Ishikawa (cell line): ENCODE measurements at regions not wholly inside any gene's neighbourhood (a gene's known extent, or its start where the extent isn't known, plus 50 kb on each side); places are given as distances from the start of the nearest gene placed in this dataset.

Experiments
- CEBPB ChIP-seq: IDR thresholded peaks from 2 replicates; pipeline ENCODE4 v1.6.1; 2012
- CREB1 ChIP-seq: IDR thresholded peaks from 2 replicates; pipeline ENCODE4 v1.6.1; 2012; ENCODE audit warnings: low read depth
- EGR1 ChIP-seq: IDR thresholded peaks from 2 replicates; pipeline ENCODE4 v1.6.1; 2012
- EP300 ChIP-seq: IDR thresholded peaks from 2 replicates; pipeline ENCODE4 v1.6.1; 2012; ENCODE audit warnings: borderline replicate concordance
- FOXM1 ChIP-seq: IDR thresholded peaks from 2 replicates; pipeline ENCODE4 v1.6.1; 2012; ENCODE audit warnings: low read depth, borderline replicate concordance
- NFIC ChIP-seq: IDR thresholded peaks from 2 replicates; pipeline ENCODE4 v1.6.1; 2012
- RAD21 ChIP-seq: IDR thresholded peaks from 2 replicates; pipeline ENCODE4 v1.6.1; 2012; ENCODE audit warnings: low read depth
- TAF1 ChIP-seq: IDR thresholded peaks from 2 replicates; pipeline ENCODE4 v1.6.1; 2012; ENCODE audit warnings: low read depth, mild to moderate bottlenecking
- TCF12 ChIP-seq: IDR thresholded peaks from 2 replicates; pipeline ENCODE4 v1.6.1; 2012; ENCODE audit warnings: low read depth
- TEAD4 ChIP-seq: IDR thresholded peaks from 2 replicates; pipeline ENCODE4 v1.6.1; 2012
- YY1 ChIP-seq: IDR thresholded peaks from 2 replicates; pipeline ENCODE4 v1.6.1; 2012; ENCODE audit warnings: low read depth
- ZBTB7A ChIP-seq: IDR thresholded peaks from 2 replicates; pipeline ENCODE4 v1.6.1; 2012; ENCODE audit warnings: low read depth
- TF ChIP-seq, protein P1 (sequence below): IDR thresholded peaks from 2 replicates; pipeline ENCODE4 v1.6.1; 2012; ENCODE audit warnings: low read depth, mild to moderate bottlenecking
- TF ChIP-seq, protein P2 (sequence below): IDR thresholded peaks from 2 replicates; pipeline ENCODE4 v1.6.1; 2012
- TF ChIP-seq, protein P3 (sequence below): IDR thresholded peaks from 2 replicates; pipeline ENCODE4 v1.6.1; 2012

DNA sequence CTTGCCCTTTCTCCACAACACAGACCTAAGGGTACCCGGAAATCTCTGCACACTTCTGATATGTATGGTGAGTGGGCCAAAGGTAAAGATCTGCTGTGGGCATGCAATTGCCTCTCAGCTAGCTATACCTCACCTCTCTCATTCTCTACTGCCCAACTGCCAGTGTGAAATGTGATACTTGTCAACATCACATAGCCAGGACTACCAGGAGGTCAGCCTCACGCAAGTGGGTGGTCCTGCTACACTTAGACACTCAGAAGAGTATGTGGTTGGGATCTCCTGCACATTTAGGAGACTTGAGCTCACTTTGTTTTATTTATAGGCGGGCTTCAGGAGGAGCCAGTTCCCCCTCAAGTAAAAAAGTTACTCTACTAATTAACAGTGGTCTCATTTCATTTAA lies 88.0 kb upstream of the MAN2A1 start:
- TF ChIP-seq, protein P1, sequence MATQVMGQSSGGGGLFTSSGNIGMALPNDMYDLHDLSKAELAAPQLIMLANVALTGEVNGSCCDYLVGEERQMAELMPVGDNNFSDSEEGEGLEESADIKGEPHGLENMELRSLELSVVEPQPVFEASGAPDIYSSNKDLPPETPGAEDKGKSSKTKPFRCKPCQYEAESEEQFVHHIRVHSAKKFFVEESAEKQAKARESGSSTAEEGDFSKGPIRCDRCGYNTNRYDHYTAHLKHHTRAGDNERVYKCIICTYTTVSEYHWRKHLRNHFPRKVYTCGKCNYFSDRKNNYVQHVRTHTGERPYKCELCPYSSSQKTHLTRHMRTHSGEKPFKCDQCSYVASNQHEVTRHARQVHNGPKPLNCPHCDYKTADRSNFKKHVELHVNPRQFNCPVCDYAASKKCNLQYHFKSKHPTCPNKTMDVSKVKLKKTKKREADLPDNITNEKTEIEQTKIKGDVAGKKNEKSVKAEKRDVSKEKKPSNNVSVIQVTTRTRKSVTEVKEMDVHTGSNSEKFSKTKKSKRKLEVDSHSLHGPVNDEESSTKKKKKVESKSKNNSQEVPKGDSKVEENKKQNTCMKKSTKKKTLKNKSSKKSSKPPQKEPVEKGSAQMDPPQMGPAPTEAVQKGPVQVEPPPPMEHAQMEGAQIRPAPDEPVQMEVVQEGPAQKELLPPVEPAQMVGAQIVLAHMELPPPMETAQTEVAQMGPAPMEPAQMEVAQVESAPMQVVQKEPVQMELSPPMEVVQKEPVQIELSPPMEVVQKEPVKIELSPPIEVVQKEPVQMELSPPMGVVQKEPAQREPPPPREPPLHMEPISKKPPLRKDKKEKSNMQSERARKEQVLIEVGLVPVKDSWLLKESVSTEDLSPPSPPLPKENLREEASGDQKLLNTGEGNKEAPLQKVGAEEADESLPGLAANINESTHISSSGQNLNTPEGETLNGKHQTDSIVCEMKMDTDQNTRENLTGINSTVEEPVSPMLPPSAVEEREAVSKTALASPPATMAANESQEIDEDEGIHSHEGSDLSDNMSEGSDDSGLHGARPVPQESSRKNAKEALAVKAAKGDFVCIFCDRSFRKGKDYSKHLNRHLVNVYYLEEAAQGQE = no peak
- TF ChIP-seq RAD21 = no peak
- no peak for TF ChIP-seq TAF1
- no peak for TF ChIP-seq YY1
- TF ChIP-seq, protein P2, sequence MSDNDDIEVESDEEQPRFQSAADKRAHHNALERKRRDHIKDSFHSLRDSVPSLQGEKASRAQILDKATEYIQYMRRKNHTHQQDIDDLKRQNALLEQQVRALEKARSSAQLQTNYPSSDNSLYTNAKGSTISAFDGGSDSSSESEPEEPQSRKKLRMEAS = no peak
- TF ChIP-seq, protein P3, sequence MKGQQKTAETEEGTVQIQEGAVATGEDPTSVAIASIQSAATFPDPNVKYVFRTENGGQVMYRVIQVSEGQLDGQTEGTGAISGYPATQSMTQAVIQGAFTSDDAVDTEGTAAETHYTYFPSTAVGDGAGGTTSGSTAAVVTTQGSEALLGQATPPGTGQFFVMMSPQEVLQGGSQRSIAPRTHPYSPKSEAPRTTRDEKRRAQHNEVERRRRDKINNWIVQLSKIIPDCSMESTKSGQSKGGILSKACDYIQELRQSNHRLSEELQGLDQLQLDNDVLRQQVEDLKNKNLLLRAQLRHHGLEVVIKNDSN = no peak
- TF ChIP-seq FOXM1 = no peak
- TF ChIP-seq TCF12 = no peak
- no peak for TF ChIP-seq EP300
- no peak for TF ChIP-seq NFIC
- no peak for TF ChIP-seq TEAD4
- TF ChIP-seq CREB1 = no peak

DNA sequence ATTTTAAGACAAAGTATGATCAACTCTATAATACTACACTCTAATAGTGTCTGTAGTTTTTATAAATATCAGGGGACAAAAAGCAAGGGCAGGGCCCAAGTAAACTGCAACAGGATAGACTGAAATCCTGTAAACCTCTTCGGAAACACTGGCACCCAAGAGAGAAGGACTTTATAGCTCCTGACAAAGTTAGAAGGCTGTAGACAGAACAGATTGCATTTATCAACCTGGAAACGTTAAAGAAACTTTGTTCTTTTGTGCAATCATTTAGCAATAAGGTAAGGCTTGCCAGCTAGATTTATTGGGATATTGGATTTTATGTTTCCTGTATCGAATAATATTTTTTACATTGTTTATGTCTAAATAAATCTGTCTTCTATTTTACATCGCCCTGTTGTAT lies 91.8 kb upstream of the MAN2A1 start:
- TF ChIP-seq CREB1 (no peak), CEBPB (no peak), TCF12 (no peak), RAD21 (no peak), NFIC (no peak), YY1 (no peak), EGR1 (no peak), FOXM1 (no peak), EP300 (no peak), TAF1 (no peak), TEAD4 (no peak), ZBTB7A (no peak)
- TF ChIP-seq, protein P2 = no peak
- TF ChIP-seq, protein P3 = no peak
- TF ChIP-seq, protein P1 = no peak

DNA sequence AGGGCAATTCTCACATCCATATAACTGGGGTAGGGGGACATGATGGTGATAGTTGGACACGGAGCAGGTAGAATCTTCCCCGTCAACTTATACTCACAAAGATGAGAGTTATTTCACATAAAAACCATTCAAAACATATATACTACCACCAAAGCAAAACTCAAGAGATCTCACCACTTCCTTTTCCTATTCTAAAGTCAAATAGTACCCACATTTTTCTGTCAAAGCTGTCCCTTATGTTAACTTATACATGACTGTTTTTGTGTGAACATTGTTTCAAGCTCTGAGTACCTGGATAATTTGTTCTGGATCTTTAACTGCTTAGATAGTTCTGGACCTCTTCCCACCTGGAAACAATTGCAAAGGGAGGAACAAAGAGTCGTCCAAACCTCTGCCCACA lies 95.5 kb upstream of the MAN2A1 start:
- TF ChIP-seq RAD21 (no peak), EGR1 (no peak), EP300 (no peak), TAF1 (no peak), CEBPB (no peak), TEAD4 (no peak), TCF12 (no peak), ZBTB7A (no peak), CREB1 (no peak), YY1 (no peak), FOXM1 (no peak), NFIC (no peak)
- TF ChIP-seq, protein P3 = no peak
- TF ChIP-seq, protein P2 = no peak
- TF ChIP-seq, protein P1 = no peak

DNA sequence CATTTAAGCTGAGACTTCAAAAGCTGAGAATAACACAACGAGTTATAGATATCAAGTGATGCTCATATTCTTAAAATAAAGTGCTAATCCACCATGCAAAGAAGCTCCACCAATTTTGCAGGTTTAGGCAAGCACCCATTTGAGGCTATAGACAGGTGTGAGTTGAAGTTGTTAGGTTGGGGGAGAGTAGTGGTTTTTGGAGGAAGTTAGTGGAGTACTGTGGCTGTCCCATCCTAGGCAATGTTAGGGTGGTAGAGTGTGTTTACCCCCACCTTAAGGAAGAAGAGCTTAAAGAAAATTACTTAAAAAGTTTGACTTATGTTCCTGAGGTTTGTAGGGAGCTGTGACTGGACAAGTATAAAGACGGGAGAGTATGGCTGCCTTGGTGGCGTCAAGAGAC lies 98.9 kb upstream of the MAN2A1 start:
- TF ChIP-seq EP300 (no peak), CEBPB (no peak), FOXM1 (no peak), NFIC (no peak), CREB1 (no peak), ZBTB7A (no peak), YY1 (no peak), EGR1 (no peak), TCF12 (no peak), TEAD4 (no peak), RAD21 (no peak), TAF1 (no peak)
- TF ChIP-seq, protein P1 = no peak
- TF ChIP-seq, protein P2 = no peak
- TF ChIP-seq, protein P3 = no peak
